GM19239 (cell line): ENCODE measurements at regions not wholly inside any gene's neighbourhood (a gene's known extent, or its start where the extent isn't known, plus 50 kb on each side); places are given as distances from the start of the nearest gene placed in this dataset.

Source experiments
- DNase-seq: peaks from one replicate; pipeline ENCODE4 v3.0.0; 2011; ENCODE audit warnings: low spot score; ENCODE audit not compliant: insufficient read length
- FAIRE-seq: peaks from 2 replicates; lab custom pipeline; 2011; peaks lifted over from hg19 to GRCh38; lab: Jason Lieb, UNC

DNA sequence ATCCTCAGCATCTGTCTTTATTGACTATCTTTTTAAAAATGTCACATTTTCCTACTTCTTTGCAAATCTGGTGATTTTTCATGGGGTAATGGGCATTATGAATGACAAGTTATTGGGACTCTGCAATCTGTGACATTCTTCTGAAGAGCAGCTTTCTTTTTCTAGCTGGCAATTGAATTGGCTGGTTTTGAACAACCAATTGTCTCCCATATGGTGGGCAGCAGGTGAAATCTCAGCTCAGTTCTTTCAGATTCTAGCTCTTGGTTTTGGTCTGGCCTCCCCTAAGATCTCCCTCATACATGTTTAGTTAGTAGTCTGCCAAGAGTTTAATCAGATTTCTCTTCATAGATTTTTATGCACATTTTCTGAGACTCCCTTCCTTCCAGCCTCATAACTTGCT lies 107.9 kb upstream of the EPB41L3 start:
- DNase-seq, result no peak
- no peak for FAIRE-seq

DNA sequence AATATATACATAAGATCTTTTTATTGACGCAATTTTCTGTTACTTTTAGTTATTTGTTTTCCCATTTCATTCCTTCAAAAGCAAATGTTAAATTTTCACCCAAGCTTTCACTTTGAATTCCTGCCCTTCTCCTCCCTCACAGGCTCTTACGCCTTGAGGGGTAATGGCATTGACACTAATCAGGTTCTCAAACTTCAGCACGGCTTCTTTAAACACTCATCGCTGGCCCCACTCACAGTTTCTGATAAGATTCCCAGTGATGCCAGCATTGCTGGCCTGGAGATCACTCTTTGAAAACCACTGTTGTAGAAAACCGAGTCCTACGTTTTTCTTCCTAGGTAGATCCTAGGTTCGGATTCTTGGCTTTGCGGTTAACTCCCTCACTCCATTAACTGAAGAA lies 105.6 kb upstream of the EPB41L3 start:
- no peak for DNase-seq
- FAIRE-seq, result no peak

DNA sequence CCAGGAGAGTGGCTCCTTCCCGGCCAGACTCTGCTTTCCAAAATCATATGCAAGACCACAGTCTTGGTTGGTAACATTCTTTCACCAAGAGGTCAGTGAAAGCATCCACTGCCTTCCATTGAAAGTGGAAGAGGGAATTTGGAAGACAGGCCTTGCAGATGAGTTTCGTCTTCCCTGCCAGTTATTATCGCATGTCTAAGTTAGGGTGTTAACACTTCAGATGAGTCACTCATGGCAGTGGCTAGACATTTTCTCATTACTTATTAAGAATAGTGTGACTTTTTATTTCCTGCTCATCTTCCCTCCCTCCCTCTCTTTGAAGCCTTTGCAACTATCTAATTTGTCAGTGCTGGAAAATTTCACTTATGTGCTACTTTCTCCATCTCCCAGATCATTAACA lies 102.9 kb upstream of the EPB41L3 start:
- FAIRE-seq (no peak), DNase-seq (no peak)

DNA sequence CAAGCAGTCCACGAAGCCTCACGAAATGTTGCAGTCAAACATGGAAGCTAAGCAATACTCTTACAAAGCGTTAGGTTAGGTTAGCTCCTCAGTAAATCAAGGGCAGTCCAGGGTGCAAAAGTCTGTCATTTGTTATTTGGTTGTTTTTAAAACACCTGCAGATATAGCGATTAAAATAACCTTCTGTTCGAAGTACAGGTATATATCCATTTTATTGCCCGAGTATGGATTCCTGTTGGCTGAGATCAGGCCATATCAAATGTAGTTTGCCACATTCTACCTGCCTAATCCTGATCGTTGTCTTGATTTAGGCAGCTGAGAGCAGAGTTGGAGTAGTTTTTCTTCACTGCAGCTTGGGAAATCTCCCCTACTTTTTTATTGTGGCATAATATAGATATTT lies 99.5 kb upstream of the EPB41L3 start:
- DNase-seq (no peak), FAIRE-seq (no peak)

DNA sequence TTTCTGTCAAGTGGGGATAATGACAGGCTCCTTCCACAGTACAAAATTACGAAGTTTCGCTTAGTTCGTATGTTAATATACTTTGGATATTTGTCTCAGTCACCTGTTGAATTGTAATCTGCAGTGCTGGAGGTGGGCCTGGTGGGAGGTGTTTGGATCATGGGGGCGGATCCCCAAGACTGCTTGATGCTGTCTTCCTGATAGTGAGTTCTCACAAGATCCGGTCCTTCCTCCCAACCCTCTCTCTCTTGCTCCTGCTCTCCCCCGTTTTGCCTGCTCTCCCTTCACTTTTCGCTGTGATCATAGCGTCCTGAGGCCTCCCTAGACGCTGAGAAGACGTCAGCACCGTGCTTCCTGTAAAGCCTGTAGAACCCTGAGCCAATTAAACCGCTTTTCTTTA lies 97.1 kb upstream of the EPB41L3 start:
- no peak for FAIRE-seq
- DNase-seq, result no peak

DNA sequence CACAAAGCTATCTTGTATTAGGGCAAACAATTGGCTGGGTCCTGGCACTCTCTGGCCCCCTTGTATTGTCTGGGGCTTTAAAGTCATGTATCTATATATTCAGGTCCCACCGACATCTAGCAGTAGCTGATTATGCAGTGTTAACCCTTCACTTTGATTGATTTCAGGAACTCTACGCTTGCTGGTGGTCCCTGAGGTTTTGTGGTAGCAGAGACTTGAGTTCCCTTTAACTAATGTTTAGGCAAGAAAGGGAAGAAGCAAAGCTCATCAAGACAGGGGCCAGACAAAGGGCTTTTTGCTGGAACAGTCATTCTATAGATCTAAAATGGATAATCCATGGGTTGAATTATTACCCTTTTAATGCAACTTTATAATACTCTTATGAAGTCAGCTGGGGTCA lies 95.3 kb upstream of the EPB41L3 start:
- DNase-seq (no peak), FAIRE-seq (no peak)

DNA sequence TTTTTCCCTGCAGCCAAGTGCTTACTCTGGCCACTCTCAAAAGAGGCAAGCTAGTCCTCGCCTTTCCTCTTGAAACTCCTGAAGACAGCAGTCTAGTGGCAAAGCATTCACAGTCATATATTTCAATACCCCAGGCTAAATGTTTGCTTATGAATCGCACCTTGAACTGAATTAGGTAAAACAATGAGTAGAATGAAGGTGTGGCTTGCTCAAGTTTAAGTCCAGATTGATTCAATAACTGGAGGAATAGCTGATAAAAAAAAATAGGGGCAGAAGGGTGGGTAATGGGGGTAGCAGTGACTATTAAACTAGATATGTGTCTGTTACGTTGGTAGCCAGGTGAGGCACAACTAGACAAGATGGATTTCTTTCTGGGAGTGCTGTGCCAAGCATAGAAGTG lies 88.2 kb upstream of the EPB41L3 start:
- FAIRE-seq (no peak), DNase-seq (no peak)

DNA sequence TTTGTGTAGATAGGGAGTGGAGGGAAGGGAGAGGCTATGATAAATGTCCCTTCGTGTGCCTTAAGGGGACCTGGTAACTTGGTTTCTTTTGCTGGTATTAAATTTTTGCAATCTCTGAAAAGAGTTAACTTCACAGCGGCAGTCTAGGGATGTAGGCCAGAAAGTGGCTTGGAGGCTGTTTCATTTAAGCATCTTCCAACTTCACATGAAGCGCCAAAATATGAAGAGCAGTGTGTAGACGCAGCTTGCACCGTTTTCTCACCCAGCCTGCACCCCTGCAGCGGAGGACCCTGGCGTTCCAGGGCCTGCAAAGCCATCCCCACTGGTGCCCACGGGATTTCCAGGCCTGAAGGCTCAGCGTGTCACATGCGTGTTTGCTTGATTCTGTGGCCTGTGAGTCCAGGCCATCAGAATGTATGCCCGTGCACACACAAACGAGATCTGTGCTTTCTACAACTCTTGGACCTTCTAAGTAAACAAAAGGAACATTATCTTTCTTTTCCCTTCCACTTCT lies 87.2 kb upstream of the EPB41L3 start:
- DNase-seq (no peak), FAIRE-seq (no peak)

DNA sequence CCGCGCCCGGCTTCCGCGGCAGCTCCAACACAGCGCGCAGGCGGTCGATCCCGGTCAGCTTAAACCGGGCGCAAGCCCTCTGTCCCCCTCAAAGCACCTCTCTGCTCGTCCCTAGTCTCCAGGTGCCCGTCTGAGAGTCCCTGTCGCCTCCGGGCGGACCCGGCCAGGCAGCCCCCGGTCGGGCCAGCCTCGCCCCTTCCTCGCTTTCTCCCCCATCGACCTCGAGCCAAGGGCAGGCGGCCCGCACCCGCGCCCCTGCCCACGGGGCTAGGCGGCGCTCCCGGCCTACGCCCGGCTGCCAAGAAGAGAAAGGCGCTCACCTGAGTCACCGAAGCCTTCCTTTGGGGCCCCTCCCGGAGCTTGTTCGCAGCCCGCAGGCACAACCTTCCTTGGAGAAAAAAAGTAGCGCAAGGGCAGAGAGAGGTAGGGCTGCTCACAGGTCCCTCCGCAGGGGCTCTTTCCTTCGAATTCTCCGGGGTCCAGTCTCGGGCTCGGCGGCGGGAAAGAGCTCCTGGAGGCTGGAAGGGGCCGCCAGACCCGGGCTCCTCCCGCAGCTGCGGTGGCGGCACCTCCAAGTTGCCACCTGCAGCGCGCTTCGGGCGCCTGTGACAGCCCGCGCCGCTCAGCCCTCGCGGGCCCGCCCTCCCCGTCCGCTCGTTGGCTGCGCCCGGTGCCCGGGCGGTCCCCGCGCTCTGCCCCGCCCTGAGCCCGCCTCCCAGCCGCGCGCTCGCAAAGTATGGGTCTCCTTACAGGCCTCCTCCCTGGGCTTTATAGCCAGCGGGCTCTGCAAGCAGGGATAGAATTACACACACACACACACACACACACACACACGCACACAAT lies 86.5 kb upstream of the EPB41L3 start:
- DNase-seq (peak; percentile 46), FAIRE-seq (no peak)

DNA sequence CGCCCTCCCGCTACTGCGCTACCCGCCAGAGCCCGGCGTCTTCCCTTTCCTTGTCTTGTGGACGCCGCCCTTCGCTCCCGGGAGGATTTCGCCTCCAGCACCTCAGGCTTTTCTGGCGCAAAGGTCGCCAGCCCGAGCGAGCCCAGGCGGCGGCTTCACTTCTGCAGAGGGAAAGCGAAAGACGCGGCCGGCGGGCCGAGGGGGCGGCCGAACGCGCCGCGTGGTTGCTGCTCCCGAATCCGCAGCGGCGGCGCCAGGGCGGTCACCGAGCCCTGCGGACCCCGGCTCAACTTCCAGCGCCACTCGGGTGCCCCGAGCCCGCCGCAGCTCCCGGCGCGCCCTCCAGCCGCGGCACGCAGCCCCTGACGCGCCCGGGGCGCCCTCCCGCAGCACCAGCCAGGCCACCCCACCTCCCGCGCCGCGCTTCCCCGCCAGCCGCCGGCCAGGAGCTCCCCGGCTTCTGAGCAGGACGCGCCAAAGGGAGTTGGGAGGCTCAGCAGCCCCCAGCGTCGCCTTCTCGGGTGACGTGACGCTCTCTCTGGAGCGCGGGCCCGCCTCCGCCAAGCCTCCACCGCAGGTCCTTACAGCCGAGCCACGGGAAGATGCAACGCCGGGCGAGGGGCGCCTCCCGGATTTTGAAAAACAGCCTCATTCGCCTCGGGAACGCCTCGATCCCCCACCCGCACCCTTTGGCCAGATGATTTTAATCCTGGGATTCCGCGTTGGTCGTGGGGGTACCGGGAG lies 84.9 kb upstream of the EPB41L3 start:
- DNase-seq (peak; percentile 22), FAIRE-seq (no peak)

DNA sequence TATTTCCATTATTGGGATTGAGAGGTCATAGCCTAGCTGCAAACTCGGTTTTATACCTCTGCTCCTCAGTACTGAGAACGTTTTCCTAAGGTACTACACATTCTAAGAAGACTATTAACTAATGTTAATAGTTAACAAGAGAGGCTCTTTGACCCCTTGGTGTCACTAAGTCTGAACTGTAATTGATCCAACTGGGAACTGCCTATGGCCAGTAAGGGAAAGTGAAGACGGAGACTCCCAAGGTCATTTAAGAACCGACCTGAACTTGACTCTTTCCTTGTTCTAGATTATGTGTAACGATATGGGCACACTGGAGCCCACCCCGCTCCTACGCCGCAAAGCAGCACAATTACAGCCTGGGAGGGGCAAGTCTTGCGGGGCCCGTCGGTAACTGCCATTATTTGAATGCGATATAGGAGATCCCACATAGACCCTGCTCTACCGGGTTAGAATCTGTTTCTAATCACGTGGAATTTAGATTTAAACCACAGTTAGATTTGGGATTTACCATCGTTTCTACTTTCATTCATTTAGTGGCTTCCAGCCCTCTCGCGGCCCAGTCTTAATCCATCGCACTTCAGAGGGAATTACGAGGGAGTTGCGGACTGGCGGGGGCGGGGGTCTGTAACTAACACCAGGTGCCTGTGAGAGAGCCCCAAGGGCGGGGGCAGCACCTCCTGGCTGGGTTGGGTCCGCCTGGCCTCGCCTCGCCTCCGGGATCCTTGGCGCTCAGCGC lies 84.1 kb upstream of the EPB41L3 start:
- no peak for DNase-seq
- no peak for FAIRE-seq

DNA sequence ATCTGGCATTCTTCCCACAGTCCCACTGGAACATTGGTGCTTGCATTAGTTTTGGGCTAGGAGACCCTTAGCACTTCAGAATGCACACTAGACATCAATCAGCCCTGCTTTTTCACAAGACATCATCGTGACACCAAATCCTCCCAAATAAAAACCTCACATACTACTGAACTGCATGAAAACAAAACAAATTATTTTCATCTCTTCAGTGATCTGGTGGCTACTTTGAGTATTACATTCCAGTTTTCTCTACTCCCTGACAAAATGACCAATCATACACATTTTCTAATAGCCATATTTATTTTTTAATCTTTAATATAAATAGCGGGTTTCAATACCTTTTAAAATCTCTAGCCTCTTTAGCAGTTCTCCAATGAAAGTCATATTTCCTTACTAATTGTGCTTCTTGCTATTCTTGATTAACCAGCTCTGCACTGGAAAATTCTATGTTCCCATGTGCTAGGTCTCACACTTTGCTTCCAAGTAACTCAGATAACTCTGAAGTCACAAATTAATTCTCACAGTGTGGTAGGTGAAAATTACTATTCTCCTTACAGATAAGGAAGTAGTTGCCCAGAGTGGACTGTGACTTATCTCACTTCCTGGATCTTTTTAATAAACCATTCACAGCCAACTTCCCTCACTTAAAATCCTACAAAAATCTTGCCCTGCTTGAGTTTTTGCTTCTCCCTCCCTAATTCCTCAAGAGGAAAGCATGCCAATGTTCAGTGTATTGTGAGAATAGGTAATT lies 82.5 kb upstream of the EPB41L3 start:
- no peak for FAIRE-seq
- no peak for DNase-seq

DNA sequence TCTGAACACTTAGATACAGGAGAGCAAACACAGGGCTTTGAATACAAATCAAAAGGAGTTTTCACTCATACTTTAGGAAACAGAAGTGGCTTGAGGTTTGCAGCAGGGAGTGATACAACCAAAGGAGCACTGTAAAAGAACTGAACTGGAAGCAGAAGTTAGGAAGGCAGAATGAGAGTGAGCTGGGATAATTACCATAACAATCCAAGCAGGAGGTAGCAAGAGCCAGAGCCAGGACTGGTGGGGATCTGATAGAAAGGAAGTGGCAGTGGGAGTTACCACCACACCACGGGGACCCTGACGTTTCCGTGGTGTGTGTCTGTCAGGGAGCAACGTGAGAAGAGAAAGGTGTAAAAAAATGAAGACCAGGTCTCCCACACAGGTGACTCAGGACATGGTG lies 81.3 kb upstream of the EPB41L3 start:
- FAIRE-seq, result no peak
- DNase-seq, result no peak

DNA sequence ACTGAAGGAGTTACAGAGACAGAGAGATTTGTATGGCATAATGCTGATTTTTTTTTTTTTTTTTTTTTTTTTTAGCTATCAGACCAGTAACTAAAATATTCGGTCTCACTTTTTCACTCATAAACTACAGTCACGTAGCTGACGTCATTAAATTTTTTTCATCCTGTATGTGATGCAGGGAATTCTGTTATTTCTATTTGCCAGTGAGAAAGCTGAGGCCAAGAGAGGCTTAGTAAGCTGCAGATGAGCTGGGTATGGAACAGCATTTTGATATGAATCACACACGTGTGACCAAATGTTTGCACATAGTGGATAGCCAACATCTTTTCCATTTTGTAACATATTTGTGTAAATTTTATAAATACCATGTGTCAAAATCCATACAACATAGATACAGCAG lies 79.1 kb upstream of the EPB41L3 start:
- DNase-seq, result no peak
- FAIRE-seq, result no peak

DNA sequence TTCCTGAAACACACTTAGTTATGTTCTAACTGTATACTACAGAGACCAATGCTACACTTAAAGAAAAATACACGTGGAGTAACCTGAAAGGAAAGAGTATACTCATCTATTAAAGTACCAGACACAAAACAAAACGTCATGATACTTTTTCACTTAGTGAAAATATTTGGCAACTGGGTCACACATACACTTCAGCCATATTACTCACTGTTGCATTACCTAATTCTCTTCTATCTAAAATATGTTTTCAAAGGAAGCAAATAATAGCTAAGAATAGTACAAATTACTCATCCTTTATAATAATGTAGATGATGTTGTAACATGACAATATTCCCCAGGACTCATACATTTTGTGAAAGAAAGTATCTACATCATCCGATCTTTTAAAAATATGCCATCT lies 76.5 kb upstream of the EPB41L3 start:
- no peak for FAIRE-seq
- no peak for DNase-seq

DNA sequence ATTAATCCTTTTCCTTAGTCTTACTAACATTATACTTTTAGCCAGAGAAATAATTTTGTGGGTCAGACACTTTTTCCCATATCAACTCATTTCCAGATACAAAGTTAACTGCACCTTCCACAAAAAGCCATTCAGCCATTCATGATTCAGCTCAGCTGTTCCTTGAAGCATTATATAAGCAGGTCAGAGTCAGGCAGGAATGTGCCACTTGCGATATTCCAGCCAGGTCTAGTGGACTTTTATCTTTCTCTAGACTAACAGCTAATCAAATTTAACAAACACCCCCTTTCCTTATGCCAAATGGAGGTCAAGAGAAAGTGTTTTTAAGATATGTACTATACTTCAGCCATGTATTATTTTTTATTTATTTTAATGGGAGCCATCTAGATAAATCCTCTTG lies 75.6 kb upstream of the EPB41L3 start:
- DNase-seq, result no peak
- no peak for FAIRE-seq

DNA sequence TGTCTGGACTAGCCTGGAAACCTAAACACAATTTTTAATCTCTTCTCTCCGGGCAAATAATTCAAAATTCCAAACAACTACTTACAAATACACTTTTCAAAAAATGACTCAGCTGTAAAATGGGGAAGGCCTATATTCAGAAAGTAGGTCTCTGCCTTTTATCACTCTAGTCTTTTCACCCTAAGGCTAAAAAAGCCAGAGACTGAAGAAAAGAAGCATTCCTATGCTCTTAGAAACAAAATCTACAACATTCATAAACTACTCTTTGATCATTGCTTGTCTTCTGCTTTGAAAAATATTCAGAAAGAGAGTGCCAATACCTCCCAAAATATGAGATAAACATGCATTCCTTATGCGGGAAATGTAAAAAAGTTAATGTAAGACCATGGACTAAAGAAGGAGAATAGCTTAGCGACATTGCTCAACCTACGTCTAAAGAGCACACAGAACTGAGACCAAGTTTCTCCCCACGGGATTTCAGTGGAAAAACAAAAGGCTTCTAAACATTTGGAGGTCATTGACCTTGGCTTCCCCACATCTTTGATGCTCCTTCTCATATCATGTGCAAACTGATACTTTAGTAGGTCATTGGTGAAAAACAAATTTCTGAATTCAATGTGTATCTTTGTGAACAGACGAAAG lies 74.4 kb upstream of the EPB41L3 start:
- DNase-seq (no peak), FAIRE-seq (no peak)

DNA sequence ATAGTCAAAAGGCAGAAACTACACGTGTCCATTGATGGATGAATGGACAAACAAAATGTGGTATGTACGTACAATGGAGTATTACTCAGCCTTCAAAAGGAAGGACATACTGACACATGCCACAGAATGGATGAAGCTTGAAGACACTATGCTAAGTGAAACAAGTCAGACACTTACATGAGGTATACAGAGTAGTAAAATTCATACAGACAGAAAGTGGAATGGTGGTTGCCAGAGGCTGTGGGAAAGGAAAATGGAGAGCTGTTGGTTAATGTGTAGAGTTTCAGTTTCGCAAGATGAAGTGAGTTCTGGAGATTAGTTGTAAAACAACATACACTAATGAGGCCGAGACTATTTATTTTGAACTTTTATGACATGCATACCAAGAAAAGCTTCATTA lies 67.4 kb upstream of the EPB41L3 start:
- no peak for FAIRE-seq
- no peak for DNase-seq

DNA sequence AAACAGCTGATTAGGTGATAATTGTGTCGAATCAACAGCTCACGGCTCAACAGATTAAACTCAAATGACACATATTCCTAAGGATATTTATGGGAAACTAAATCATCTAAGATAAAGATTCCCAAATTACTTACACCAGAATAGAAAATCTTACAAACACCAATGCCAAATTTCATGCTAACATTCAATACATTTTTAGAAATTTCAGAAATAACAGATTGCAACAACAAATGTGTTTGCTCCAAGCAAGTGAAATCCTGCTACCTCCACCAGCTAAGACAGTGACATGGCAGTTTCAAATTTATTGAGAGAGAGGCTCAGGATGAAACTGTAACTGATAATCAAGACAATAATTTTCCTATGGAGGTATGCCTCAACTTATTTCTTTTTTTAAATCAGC lies 65.0 kb upstream of the EPB41L3 start:
- FAIRE-seq, result no peak
- no peak for DNase-seq

DNA sequence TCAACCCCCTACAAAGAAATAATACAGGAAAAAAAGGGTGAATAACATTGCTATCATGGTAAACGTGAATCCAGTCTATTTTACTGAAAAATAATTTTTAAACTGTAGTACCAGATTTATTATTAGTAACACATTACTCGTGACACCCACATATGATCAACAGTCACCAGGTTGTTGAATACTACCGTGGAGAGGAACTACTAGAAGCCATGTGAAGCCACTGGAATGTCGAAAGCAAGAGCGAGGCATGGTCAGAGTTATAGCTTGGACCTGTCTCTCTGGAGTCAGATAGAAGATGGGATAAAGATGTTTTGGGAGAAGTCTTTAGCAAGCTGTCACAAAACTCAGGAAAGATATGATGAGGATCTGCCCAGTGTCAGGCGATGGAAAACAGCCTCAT lies 63.2 kb upstream of the EPB41L3 start:
- FAIRE-seq (no peak), DNase-seq (no peak)
